ENCODE measurements at regions not wholly inside any gene's neighbourhood (a gene's known extent, or its start where the extent isn't known, plus 50 kb on each side); places are given as distances from the start of the nearest gene placed in this dataset.
"Not testable (repeated sequence)": the region's sequence is repeated elsewhere in the genome, so short reads cannot be mapped to it uniquely, and the experiment has no call there.

DNA sequence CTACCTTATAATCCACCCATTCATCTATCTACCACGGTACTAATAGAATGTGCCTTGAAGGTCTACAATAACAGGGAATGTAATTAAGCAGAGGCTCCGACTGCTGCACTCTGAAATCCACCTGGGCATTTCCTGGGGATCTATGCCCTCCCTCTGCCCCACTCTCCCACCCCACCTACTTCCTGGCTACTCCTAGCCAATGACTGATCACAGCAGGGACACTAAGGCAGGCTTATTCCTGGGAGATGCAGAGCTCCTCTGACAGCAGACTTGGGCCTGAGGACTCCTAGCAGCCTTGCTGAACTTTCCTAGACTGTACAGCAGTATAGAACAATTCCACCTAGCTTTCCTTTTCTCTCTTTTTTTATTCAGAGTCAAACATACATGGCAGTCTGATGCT lies 91.1 kb upstream of the DHRS4 start:
- no peak for DNase-seq

DNA sequence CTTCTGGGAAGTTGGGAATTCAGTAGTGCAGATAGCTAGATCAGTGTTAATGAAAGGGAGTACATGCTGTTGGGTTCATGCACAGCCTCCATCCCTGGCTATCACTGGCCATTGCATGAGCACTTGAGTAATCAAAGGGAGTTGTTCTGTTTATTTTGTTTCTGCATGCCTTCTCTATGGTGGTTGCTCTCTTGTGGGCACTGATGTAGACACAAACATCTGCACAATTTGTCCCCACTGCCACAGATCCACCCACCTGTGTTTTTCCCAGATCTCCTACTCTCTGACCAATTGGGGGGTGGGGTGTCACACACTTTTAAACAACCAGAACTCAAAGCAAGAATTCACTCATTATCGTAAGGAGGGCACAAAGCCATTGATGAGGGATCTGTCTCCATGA lies 89.7 kb upstream of the DHRS4 start:
- DNase-seq: no peak

DNA sequence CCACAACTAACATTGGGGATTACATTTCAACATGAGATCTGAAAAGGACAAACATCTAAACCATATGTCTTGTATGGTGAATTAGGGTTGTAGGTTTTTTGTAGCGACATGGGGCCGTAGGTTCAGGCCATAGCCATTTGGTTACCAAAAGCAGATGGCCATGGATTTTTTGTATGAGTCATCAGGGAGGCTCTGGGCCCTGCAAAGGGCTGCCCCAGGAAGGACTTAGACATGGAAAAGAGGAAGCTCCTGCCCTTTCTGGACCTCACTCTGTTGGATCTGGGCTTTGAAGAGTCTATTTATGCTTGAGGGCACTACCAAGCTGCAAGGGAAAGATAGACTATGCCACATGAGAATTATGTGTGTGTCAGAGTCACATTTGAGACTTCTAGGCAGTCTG lies 89.3 kb upstream of the DHRS4 start:
- DNase-seq: no peak

DNA sequence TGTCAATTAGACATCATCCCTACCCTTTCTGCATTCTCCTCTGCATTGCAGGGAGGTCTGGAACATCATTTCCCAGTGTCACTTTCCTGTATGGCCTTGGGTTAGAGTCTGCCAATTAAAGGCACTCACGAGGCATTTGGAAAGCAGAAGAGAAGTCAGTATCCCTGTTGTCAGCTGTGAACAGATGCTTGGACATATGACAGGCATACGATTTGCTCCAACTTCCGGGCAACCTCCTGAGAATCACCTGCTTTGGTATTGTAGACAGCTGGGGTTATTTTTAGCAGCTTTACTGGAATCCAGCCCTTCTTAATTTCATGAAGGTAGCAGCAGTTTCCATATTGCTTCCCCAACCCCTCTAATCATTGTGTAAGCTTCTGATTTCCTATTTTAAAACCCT lies 88.7 kb upstream of the DHRS4 start:
- DNase-seq: no peak

DNA sequence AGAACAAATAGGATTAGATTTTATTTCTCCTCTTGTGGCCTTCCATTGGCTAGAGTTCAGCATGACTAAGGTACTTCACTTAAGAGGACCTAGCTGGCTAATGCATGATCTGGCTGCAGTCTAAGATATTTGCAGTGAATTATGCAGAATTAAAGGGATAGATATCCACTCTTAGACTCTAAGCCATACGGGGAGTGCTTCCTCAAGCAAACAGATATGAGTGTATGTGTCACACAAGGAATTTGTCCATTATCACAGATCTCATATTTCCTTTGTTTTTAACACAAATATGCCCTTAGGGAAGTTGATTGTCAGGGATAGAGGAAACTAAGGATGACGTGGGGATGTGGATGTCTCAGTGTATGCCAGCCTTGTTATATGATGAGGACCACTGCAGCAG lies 88.1 kb upstream of the DHRS4 start:
- no peak for DNase-seq

DNA sequence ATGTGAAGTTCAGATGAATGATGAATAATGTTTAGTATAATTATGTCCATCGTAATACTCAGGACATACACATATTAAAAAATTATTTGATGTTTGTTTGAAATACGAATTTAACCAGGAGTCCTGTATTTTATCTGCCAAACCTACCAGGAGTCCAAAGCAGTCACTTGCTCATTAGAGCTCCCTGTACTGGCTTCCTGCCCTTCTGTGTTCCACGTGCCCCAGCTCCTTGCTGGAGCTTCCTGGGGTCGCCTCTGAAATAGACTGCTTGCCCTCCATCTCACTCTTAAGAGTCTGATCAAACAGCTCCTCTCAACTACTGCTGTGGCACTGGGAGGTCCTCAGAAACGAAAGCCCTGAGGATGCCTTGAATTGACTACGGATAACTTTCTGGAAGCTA lies 87.3 kb upstream of the DHRS4 start:
- DNase-seq: no peak

DNA sequence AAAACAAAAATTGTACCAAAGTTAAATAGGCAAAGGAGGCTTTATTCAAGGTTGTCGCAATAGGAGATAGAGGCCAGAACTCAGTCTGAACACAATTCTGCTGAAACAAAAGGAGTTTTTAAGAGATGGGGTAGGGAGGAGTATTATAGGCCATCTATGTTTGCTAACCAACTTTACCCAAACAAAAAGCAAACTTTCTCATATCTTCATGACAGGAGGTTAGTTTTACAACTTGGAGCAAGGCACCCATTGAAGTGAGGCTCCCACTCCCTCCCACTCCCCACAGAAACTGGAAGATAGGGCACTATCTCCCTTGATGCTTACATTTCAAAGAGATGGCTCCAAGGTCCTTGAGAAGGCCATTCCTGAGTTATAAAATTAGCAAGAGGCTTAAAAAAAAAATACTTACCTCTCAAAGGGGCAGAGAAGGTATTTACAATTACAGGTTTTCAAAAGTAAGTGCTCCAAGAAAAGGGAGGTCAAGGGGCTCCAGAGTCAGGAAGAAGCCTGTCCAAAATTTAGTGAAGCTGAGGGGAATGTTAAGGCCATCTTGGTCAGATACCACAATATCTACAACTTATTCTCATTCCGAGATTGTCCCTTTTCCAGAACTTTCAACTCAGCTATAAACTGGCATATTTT lies 84.4 kb upstream of the DHRS4 start:
- DNase-seq: no peak

DNA sequence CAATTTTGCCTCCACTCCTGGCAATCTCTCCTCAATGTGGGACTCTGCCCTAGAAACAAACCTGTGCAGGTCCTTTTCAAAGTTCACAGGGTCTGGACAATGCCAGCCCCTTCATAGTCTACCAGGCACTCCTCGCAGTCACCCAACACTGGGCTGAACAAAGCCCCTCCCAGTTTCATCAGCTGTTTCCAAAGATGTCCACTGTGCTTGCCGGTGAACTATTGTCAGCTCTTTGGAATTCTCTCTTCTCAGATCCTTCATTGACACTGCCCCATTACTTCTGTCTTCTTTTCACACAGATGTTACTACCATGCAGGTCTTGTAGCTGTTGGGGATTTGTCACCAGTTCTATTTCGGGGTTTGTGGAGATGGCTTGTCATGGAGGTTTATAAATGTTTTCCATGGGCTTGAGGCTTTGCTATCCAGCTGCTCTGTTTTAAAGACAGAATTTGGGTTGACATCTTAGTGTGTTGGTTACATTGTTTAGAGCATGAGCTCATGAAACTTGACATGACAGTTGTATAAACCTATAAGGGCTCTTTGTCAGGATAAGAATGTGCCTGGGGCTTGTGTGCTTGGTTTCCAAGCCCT lies 77.3 kb upstream of the DHRS4 start:
- DNase-seq: no peak

DNA sequence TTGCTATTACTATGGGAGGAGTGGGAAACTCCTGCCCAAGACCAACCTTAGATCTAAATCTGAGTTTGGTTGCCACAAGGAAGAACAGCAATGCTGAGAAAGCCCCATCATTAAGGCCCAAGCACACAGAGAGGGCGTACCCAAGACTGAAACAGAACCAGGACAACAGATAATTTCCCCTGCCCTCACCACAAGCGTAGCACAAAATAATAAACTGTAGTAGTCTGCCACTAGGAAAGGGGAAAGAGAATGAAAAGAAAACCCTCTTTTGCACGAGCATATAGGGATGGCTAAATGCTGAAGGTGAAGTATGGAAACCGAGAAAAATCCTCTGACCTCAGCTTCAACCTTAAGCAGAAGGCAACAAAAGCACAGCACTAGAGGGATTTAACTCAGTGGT lies 76.5 kb upstream of the DHRS4 start:
- no peak for DNase-seq

DNA sequence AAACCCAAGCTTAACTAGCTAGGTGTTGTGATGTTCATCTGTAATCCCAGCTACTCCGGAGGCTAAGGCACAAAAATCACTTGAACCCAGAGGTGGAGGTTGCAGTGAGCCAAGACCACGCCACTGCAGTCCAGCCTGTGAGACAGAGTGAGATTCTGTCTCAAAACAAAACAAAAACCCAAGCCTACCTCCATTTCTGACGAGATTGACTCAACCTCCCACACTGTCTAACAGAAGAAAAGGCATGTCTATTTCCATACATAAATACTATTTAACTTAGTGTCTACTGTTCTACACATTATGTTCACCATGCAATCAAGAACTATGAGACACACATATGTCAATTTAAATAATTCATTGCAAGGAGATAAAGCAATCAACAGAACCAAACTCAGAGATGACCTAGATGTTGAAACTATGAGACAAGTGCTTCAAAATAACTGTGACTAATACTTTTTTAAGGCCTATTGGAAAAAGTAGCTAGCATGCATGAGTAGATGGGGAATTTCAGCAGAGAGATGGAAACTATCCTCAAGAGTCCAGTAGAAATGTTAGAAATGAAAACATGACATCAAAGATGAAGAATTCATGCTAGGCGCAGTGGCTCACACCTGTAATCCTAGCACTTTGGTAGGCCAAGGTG lies 75.9 kb upstream of the DHRS4 start:
- DNase-seq: no peak

DNA sequence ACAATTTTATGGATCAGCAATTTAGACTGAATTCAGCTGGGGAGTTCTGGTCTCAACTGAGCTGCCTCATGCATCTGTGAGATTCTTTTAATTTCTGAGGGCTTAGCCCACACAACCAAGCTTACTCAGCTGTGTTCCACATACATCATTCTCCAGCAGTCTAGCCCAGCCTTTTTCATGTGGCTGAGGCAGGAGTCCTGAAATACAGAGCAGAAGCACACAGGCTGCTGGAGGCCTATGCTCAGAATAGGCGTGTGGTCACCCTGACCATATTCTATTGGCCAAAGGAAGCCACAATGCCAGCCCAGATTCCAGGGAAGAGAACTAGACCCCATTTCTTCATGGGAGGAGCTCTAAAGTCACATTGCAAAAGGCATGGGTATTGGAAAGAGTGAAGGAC lies 72.3 kb upstream of the DHRS4 start:
- DNase-seq: no peak

DNA sequence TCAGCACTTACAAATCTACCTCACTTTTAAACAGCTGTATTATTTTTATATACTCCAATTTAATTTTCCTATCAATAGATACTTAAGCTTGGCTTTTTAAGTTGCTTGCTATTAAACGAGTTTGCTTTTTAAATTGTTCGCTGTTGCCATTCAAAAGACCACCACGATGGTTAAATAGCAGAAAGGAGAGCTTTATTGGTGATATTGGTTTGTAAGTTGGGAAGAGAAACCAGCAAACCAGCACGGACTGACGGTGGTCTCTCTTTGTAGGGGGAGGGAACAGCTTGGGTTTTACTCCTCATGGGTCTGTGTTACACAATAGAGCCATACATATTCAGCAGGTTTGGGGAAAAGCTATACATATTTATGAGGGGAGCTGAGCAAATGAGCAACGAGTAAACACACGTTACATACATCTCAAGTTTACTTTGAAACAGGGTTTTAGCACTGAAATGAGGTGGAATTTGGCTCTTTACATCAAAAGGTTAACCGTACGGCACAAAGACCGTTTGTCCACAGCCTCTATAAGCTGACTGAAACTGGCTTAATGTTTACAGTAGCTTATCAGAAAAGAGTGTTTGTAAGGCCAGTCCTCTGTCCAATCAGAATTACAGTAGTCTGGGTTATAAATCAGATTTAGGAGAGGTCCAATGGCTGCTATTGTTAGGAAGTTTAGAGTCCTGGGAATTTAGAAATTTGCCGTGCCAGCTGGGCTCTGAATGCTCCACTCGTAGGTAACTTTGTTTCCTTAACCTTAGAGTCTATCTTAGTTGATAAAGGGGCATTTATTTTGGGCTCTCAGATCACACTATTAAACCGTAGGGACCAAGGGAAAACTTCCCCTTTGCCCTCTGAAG lies 69.7 kb upstream of the DHRS4 start:
- DNase-seq: no peak

DNA sequence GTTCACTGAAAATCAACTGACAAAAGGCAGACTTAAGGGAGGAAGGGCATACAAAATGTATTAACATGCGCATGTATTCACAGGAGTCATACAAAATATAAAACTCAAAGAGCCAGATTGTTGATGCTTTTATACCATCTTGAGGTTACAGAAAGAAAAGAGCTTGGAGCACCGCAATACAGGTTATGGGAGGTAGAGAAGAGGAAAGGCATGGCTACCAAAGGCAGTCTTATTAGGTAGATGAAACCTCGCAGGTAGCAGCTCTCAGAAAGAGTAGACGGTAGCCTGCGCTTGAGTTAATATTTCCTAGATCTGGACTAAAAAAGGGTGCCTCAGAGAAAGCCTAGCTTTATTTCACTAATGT lies 69.0 kb upstream of the DHRS4 start:
- no peak for DNase-seq

DNA sequence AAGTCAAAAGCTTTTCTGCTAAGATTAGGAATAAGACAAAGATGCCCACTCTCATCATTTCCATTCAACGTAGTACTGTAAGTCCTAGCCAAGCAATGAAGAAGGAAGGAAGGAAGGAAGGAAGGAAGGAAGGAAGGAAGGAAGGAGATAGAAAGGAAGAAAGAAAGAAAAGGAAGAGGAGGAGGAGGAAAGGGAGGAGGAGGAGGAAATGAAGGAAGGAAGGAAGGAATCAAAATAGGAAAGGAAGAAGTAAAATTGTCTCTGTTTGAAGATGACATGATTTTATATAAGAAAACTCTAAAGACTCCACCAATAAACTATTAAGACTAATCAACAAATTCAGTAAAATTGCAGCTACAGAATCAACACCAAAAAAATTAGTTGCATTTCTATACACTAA lies 66.0 kb upstream of the DHRS4 start:
- no peak for DNase-seq

DNA sequence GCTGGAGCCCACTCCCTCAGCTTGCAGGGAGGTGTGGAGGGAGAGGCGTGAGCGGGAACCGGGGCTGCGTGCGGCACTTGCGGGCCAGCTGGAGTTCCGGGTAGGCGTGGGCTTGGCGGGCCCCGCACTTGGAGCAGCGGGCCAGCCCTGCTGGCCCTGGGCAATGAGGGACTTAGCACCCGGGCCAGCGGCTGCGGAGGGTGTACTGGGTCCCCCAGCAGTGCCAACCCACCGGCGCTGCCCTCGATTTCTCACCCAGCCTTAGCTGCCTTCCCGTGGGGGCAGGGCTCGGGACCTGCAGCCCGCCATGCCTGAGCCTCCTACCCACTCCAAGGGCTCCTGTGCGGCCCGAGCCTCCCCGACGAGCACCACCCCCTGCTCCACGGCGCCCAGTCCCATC lies 61.9 kb upstream of the DHRS4 start:
- DNase-seq: not testable (repeated sequence)

DNA sequence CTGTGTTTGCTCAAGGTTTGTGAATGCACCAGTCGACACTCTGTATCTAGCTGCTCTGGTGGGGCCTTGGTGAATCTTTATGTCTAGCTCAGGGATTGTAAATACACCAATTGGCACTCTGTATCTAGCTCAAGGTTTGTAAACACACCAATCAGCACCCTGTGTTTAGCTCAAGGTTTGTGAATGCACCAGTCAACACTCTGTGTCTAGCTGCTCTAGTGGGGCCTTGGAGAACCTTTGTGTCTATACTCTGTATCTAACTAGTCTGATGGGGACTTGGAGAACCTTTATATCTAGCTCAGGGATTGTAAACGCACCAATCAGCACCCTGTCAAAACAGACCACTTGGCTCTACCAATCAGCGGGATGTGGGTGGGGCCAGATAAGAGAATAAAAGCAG lies 61.3 kb upstream of the DHRS4 start:
- DNase-seq: not testable (repeated sequence)

DNA sequence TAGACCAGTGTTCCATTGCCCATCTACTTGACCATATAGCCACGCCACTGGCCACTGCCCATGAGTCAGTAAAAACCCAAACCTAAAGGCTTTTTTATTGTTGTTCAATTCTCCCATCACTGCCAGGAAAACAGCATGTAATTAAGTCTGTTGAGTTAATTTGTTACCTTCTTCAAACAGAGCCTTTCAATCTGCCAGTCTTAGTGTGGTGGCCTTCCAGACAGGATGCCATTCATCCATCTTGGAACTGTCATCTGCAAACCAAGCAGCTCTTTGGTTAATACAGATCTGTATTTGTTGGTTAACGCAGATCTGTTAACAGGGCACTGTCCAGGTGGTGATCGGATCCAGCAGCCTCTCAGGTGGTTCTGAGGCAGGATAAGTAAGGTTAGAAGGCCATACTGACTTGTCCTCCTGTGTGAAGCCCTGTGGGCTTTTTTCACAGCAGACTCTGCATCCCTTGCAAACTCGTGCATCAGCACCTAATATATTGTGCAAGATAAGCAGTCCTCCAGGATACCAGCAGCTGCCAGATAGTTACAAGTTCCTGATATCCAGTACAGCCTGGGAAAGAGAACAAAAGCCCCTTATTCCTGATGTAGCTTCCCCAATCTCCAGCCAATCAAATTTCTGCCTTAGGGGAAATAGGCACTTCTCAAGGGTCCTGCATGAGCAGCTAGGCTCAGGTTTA lies 59.1 kb upstream of the DHRS4 start:
- DNase-seq: no peak

DNA sequence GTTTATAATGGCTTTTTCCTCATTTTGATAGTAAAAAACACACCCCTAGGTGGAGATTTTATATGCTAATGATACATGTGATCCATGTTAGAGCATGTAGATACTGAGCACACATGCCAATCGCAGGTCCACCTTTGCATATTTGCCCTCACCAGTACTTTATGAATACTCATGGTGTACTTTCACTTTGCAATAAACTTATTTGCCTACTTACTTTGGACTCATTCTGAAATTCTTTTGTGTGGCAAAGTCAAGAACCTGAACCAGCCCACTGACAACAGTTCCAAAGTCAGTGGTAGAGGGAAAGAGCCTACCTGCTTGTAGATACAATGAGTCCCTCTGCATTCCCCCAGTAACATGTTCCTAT lies 58.5 kb upstream of the DHRS4 start:
- DNase-seq: no peak

DNA sequence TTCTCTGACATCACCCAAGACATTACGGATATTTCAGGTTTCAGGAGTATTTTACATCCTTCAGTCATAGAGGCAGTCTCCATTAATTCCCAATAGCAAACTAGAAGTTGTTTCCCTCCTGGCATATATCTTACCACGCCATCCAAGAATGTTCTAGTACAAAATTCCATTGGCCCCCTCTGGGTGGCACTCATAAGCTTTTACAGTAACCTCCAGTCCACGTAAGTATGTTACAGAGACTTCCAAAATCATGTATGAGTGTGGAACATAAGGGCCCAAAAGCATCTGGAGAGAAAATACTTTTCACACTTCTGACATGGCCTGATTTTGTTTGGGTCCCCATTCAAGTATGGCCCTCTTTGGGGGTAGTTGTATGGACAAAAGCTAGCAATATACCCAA lies 58.1 kb upstream of the DHRS4 start:
- DNase-seq: no peak

DNA sequence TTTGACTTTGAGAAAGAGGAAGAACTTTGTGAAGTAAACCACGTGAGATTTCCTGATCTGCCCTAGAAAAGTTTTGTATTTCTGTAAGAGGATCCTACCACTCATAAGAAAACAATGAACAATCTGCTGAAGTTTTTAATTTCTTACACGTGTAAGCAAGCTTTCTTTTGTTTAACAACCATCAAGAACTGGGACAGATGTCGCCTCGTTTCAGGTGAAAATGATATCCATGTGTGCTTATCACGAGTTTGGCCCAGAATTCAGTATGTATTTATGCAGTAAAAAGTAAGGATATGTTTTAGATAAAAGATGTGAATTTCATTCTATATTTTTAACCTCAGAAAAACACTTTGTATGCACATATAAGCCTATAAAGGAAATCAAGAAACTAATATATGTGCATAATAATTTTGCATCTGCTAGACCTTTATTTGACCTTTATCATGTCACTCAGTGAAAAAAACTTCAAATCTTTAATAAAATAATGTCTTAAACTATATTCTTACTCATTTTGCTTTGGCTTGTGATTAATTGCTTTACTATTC lies 56.9 kb upstream of the DHRS4 start:
- no peak for DNase-seq

DNA sequence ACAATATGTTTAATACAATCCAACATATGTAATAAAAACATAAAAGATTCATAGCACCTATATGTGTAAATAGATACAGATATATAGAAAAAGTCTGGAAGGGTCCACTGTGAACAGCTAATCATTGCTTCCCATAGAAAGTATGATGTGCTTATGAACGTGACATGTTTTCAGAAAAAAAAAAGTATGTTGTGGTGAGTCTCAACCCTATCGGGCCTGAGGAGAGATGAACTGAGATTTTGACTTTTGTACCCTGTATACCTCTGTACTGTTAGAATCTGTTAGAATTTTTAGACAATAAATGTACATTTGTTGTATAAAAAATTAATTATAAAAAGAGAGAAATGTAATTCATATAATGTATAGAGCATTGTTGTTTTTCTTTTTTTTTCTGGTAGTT lies 56.3 kb upstream of the DHRS4 start:
- not testable (repeated sequence) for DNase-seq

DNA sequence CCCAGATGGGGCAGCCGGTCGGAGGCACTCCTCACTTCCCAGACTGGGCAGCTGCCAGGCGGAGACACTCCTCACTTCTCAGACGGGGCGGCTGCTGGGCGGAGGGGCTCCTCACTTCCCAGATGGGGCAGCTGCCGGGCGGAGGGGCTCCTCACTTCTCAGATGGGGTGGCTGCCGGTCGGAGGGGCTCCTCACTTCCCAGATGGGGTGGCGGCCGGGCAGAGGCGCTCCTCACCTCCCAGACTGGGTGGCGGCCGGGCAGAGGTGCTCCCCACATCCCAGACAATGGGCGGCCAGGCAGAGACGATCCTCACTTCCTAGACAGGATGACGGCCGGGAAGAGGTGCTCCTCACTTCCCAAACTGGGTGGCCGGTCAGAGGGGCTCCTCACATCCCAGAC lies 55.2 kb upstream of the DHRS4 start:
- DNase-seq: not testable (repeated sequence)

DNA sequence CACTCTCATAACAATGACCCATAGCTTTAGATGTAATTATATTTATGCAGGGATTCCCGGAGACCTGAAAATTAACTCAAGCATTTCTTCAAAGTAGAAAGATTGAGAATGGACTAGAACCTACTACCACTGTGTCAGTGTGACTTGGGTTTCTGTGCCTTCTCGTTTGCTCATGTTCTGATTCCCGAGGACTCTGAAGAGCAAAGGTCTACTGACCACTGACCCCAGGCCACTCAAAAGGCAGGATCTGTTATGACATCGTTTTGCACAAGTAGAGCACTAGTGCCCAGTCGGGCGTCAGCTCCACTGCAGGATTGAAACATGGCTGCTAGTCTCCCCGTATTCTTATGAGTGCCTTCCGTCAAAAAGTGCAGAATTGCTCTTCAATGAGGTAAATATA lies 53.8 kb upstream of the DHRS4 start:
- no peak for DNase-seq

Measured in GDM1 (cell line).